IMR-90 (cell line): ENCODE measurements at regions not wholly inside any gene's neighbourhood (a gene's known extent, or its start where the extent isn't known, plus 50 kb on each side); places are given as distances from the start of the nearest gene placed in this dataset.

ENCODE experiments used
- ATAC-seq: fragments of 200-7000 bp; cut with Tn5 transposase; 2 replicates; pipeline ENCODE4 v1.9.1; 2020; ENCODE audit warnings: low read depth, mild to moderate bottlenecking, moderate library complexity
- BruUV-seq: library from RNA; stranded (reverse); fragments of 400-500 nt; replicated peaks from 2 replicates; lab custom pipeline; 2021; lab: Mats Ljungman, UMichigan
- CTCF ChIA-PET: fragments of 300-600 bp; formaldehyde crosslinking; extraction: SDS; loops from one replicate; lab custom pipeline; 2021; ENCODE audit warnings: antibody characterized with exemption; lab: Yijun Ruan, JAX
- POLR2A ChIA-PET: fragments of 300-600 bp; sonication (Branson Sonifier 250); formaldehyde crosslinking; loops from one replicate; lab custom pipeline; 2022; ENCODE audit warnings: antibody characterized with exemption; ENCODE audit not compliant: unreplicated experiment; lab: Charles Lee
- DNase-seq: peaks from one replicate; pipeline ENCODE4 v3.0.0; 2013
- H2AFZ ChIP-seq: replicated peaks from 2 replicates; pipeline ENCODE3; 2013; ENCODE audit warnings: low read length, mild to moderate bottlenecking; ENCODE audit not compliant: poor library complexity
- H2AK5ac ChIP-seq: 2 replicates; pipeline ENCODE4 v1.6.1; 2013; ENCODE audit warnings: low read depth, low read length, inconsistent platforms
- H2AK9ac ChIP-seq: replicated peaks from 2 replicates; pipeline ENCODE3; 2013; ENCODE audit warnings: mild to moderate bottlenecking, low read depth, low read length, moderate library complexity; ENCODE audit not compliant: poor library complexity
- H2BK120ac ChIP-seq: 2 replicates; pipeline ENCODE4 v1.6.1; 2013; ENCODE audit warnings: low read depth, low read length, inconsistent platforms
- H2BK15ac ChIP-seq: 3 replicates; pipeline ENCODE4 v1.6.1; 2013; ENCODE audit warnings: low read depth, low read length, inconsistent platforms
- H2BK20ac ChIP-seq: 2 replicates; pipeline ENCODE4 v1.6.1; 2013; ENCODE audit warnings: low read depth, mild to moderate bottlenecking, inconsistent platforms, low read length, moderate library complexity
- H2BK5ac ChIP-seq: 2 replicates; pipeline ENCODE4 v1.6.1; 2013; ENCODE audit warnings: mild to moderate bottlenecking, low read depth, low read length, inconsistent platforms; ENCODE audit not compliant: poor library complexity, severe bottlenecking
- H3K14ac ChIP-seq: replicated peaks from 2 replicates; pipeline ENCODE4 v1.6.1; 2013; ENCODE audit warnings: low read depth, low read length, inconsistent platforms
- H3K18ac ChIP-seq: 2 replicates; pipeline ENCODE4 v1.6.1; 2013; ENCODE audit warnings: low read depth, low read length, control low read depth
- H3K23ac ChIP-seq: 2 replicates; pipeline ENCODE4 v1.6.1; 2013; ENCODE audit warnings: low read depth, low read length, inconsistent platforms
- H3K27ac ChIP-seq: 2 replicates; pipeline ENCODE4 v1.5.1; 2013; ENCODE audit warnings: mild to moderate bottlenecking, control low read depth, low read length; ENCODE audit not compliant: insufficient read depth
- H3K27me3 ChIP-seq: 2 replicates; pipeline ENCODE4 v1.6.1; 2013; ENCODE audit warnings: low read length; ENCODE audit not compliant: control insufficient read depth, insufficient read depth
- H3K36me3 ChIP-seq: 2 replicates; pipeline ENCODE4 v1.6.1; 2013; ENCODE audit warnings: low read length, mixed read lengths; ENCODE audit not compliant: control insufficient read depth, insufficient read depth
- H3K4ac ChIP-seq: 2 replicates; pipeline ENCODE4 v1.6.1; 2013; ENCODE audit warnings: low read depth, low read length, inconsistent platforms
- H3K4me1 ChIP-seq: 2 replicates; pipeline ENCODE4 v1.6.1; 2013; ENCODE audit warnings: low read length, mixed read lengths; ENCODE audit not compliant: control insufficient read depth, insufficient read depth
- H3K4me2 ChIP-seq: 2 replicates; pipeline ENCODE4 v1.6.1; 2013; ENCODE audit warnings: low read depth, mild to moderate bottlenecking, control low read depth, low read length, moderate library complexity
- H3K4me3 ChIP-seq: 2 replicates; pipeline ENCODE4 v1.5.1; 2013; ENCODE audit warnings: low read depth, mild to moderate bottlenecking, control low read depth, low read length, moderate library complexity; ENCODE audit not compliant: insufficient read depth
- H3K56ac ChIP-seq: 2 replicates; pipeline ENCODE4 v1.6.1; 2013; ENCODE audit warnings: low read length, inconsistent platforms; ENCODE audit not compliant: insufficient read depth; ENCODE audit errors: extremely low read depth
- H3K79me1 ChIP-seq, 2 experiments: 2 replicates each; pipeline ENCODE4 v1.6.1; 2013; ENCODE audit warnings: low read length in 2 of 2, inconsistent platforms in 1 of 2, low read depth in 1 of 2
- H3K9ac ChIP-seq: 2 replicates; pipeline ENCODE4 v1.6.1; 2013; ENCODE audit warnings: low read depth, low read length, control low read depth
- H3K9me1 ChIP-seq: 2 replicates; pipeline ENCODE4 v1.6.1; 2013; ENCODE audit warnings: low read length, inconsistent platforms; ENCODE audit not compliant: insufficient read depth
- H3K9me3 ChIP-seq: 2 replicates; pipeline ENCODE4 v1.6.1; 2013; ENCODE audit warnings: low read length; ENCODE audit not compliant: control insufficient read depth, insufficient read depth
- H4K20me1 ChIP-seq: 2 replicates; pipeline ENCODE4 v1.6.1; 2013; ENCODE audit warnings: low read length, inconsistent platforms; ENCODE audit not compliant: insufficient read depth
- H4K5ac ChIP-seq: 2 replicates; pipeline ENCODE4 v1.6.1; 2013; ENCODE audit warnings: mild to moderate bottlenecking, low read depth, low read length, control low read depth
- H4K8ac ChIP-seq, 2 experiments: 2 replicates each; pipeline ENCODE4 v1.6.1; 2013; ENCODE audit warnings: low read depth in 2 of 2, low read length in 2 of 2, control low read depth in 1 of 2, inconsistent platforms in 1 of 2
- H4K91ac ChIP-seq: 2 replicates; pipeline ENCODE4 v1.6.1; 2013; ENCODE audit warnings: low read depth, low read length, inconsistent platforms; ENCODE audit not compliant: insufficient read depth
- BHLHE40 ChIP-seq: fragments of 150-350 bp; IDR thresholded peaks from 2 replicates; pipeline ENCODE4 v1.6.1; 2016; ENCODE audit warnings: mild to moderate bottlenecking, low read depth, low read length
- CHD1 ChIP-seq: IDR thresholded peaks from 2 replicates; pipeline ENCODE4 v1.6.1; 2012; ENCODE audit warnings: low read depth, low read length, improper control_type of control experiment
- FOS ChIP-seq: fragments of 150-350 bp; IDR thresholded peaks from 2 replicates; pipeline ENCODE4 v1.6.1; 2016; ENCODE audit warnings: low read depth, low read length
- MAZ ChIP-seq: IDR thresholded peaks from 2 replicates; pipeline ENCODE4 v1.6.1; 2012; ENCODE audit warnings: low read depth, mild to moderate bottlenecking, low read length, improper control_type of control experiment, moderate library complexity, borderline replicate concordance
- MXI1 ChIP-seq: IDR thresholded peaks from 2 replicates; pipeline ENCODE4 v1.6.1; 2012; ENCODE audit warnings: low read depth, mild to moderate bottlenecking, low read length, moderate library complexity, borderline replicate concordance
- NFE2L2 ChIP-seq: fragments of 150-350 bp; IDR thresholded peaks from 2 replicates; pipeline ENCODE4 v1.6.1; 2016; ENCODE audit warnings: low read depth, mild to moderate bottlenecking, low read length
- POLR2A ChIP-seq: IDR thresholded peaks from 2 replicates; pipeline ENCODE4 v1.6.1; 2012; ENCODE audit warnings: mild to moderate bottlenecking, low read depth, low read length
- RAD21 ChIP-seq: IDR thresholded peaks from 2 replicates; pipeline ENCODE4 v1.6.1; 2012; ENCODE audit warnings: low read length, improper control_type of control experiment
- RCOR1 ChIP-seq: IDR thresholded peaks from 2 replicates; pipeline ENCODE4 v1.6.1; 2012; ENCODE audit warnings: mild to moderate bottlenecking, low read length, improper control_type of control experiment; ENCODE audit not compliant: insufficient replicate concordance
- RFX5 ChIP-seq: IDR thresholded peaks from 2 replicates; pipeline ENCODE4 v1.8.0; 2012; ENCODE audit warnings: low read depth, mild to moderate bottlenecking, low read length, moderate library complexity
- SMC3 ChIP-seq: fragments of 150-350 bp; IDR thresholded peaks from 2 replicates; pipeline ENCODE4 v1.6.1; 2016; ENCODE audit warnings: low read depth, mild to moderate bottlenecking, antibody characterized with exemption, low read length, moderate library complexity
- WGBS, 2 experiments: methylation state at CpG; one replicate each; pipeline versions ENCODE4 v1.1.5 to v1.1.7; 2013; ENCODE audit warnings: missing lambda C conversion rate in 2 of 2; ENCODE audit not compliant: insufficient read length in 1 of 2; ENCODE audit errors: extremely low coverage in 2 of 2; 5-methylcytosine and 5-hydroxymethylcytosine counted together
- dilution Hi-C: fragments of 300-500 bp; cut with HindIII; formaldehyde crosslinking; loops from one replicate; pipeline ENCODE4 v1.14.3; 2018; ENCODE audit warnings: low sequenced_read_pairs; ENCODE audit not compliant: unreplicated experiment
- in situ Hi-C: fragments of 300-500 bp; cut with MboI; formaldehyde crosslinking; loops from 3 replicates; pipeline ENCODE4 v1.14.3; 2019; ENCODE audit warnings: low sequenced_read_pairs, inconsistent platforms, mixed read lengths
- intact Hi-C: fragments of 100-400 bp; cut with micrococcal nuclease; formaldehyde crosslinking; loops from 2 replicates; pipeline ENCODE4 v1.10.0; 2022
- TF ChIP-seq, protein P1 (sequence below): conservative IDR thresholded peaks from 2 replicates; pipeline ENCODE4 v1.5.1; 2012; ENCODE audit warnings: mild to moderate bottlenecking, low read depth, low read length, improper control_type of control experiment
- TF ChIP-seq, protein P2 (sequence below): fragments of 150-350 bp; IDR thresholded peaks from 2 replicates; pipeline ENCODE4 v1.6.1; 2017; ENCODE audit warnings: mild to moderate bottlenecking, antibody characterized with exemption, low read length, low read depth

DNA sequence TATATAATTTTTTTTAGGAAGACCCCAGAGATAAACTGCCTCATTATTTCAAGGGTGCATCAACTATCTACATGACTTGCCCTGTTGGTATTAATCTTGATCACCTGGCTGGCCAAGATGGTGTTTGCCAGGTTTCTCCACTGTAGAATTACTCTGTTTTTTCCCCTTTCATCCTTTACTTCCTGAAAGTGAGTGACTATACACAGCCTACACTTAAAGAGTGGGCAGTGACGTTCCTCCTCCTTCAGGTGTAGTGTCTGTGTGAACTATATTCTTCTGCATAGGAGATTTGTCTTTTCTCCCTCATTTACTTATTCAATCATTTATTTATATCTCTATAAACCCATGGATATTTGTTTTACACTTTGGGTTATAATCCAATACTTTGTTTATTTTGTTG, 246.7 kb downstream of the IRF8 start:
- ChIA-PET POLR2A (no interaction called here), CTCF (no interaction called here)
- Histone ChIP-seq H2AK5ac (no peak overlapping the region), H2BK120ac (no peak overlapping the region), H3K27me3 (peaks cover 2% of the 10 kb centered on the region), H4K5ac (no peak overlapping the region), H4K91ac (no peak overlapping the region), H2BK15ac (no peak overlapping the region; the same call in 2 of the 3 replicates), H3K4ac (no peak overlapping the region), H4K8ac (no peak overlapping the region), H3K14ac (no peak overlapping the region), H3K4me2 (no peak overlapping the region), H3K36me3 (no peaks in the 10 kb centered on the region), H3K9ac (no peak overlapping the region), H3K23ac (no peak overlapping the region; the same call in 1 of the 2 replicates), H3K4me1 (peaks cover 2% of the 10 kb centered on the region; the same call in 1 of the 2 replicates), H2BK20ac (no peak overlapping the region), H2BK5ac (no peak overlapping the region), H3K4me3 (no peak overlapping the region), H4K20me1 (no peaks in the 10 kb centered on the region), H3K56ac (no peak overlapping the region), H2AK9ac (no peak overlapping the region), H3K18ac (no peak overlapping the region), H3K79me1 (no peaks in the 10 kb centered on the region), H3K9me3 (no peaks in the 10 kb centered on the region), H2AFZ (no peak overlapping the region), H3K9me1 (peaks cover 2% of the 10 kb centered on the region; the same call in 1 of the 2 replicates), H3K27ac (no peak overlapping the region)
- no CpG with 5 or more reads among the region's 1 CpG for WGBS, 2 experiments
- DNase-seq (no peak), ATAC-seq (no peak)
- in situ Hi-C loops = no loop called here
- no peak for TF ChIP-seq NFE2L2
- no peak for TF ChIP-seq MXI1
- TF ChIP-seq, protein P1, sequence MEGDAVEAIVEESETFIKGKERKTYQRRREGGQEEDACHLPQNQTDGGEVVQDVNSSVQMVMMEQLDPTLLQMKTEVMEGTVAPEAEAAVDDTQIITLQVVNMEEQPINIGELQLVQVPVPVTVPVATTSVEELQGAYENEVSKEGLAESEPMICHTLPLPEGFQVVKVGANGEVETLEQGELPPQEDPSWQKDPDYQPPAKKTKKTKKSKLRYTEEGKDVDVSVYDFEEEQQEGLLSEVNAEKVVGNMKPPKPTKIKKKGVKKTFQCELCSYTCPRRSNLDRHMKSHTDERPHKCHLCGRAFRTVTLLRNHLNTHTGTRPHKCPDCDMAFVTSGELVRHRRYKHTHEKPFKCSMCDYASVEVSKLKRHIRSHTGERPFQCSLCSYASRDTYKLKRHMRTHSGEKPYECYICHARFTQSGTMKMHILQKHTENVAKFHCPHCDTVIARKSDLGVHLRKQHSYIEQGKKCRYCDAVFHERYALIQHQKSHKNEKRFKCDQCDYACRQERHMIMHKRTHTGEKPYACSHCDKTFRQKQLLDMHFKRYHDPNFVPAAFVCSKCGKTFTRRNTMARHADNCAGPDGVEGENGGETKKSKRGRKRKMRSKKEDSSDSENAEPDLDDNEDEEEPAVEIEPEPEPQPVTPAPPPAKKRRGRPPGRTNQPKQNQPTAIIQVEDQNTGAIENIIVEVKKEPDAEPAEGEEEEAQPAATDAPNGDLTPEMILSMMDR = no peak
- TF ChIP-seq RFX5 = no peak
- TF ChIP-seq POLR2A = no peak
- TF ChIP-seq MAZ = no peak
- TF ChIP-seq FOS = no peak
- TF ChIP-seq RCOR1 = no peak
- TF ChIP-seq, protein P2, sequence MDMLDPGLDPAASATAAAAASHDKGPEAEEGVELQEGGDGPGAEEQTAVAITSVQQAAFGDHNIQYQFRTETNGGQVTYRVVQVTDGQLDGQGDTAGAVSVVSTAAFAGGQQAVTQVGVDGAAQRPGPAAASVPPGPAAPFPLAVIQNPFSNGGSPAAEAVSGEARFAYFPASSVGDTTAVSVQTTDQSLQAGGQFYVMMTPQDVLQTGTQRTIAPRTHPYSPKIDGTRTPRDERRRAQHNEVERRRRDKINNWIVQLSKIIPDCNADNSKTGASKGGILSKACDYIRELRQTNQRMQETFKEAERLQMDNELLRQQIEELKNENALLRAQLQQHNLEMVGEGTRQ = no peak
- no peak for TF ChIP-seq CHD1
- no peak for TF ChIP-seq SMC3
- no peak for TF ChIP-seq BHLHE40
- TF ChIP-seq RAD21 = no peak
- dilution Hi-C loops = no loop called here
- intact Hi-C loops = no loop called here
- BruUV-seq = no TSS peak
